ENCODE measurements at regions not wholly inside any gene's neighbourhood (a gene's known extent, or its start where the extent isn't known, plus 50 kb on each side); places are given as distances from the start of the nearest gene placed in this dataset.
"Not testable (repeated sequence)": the region's sequence is repeated elsewhere in the genome, so short reads cannot be mapped to it uniquely, and the experiment has no call there.

DNA sequence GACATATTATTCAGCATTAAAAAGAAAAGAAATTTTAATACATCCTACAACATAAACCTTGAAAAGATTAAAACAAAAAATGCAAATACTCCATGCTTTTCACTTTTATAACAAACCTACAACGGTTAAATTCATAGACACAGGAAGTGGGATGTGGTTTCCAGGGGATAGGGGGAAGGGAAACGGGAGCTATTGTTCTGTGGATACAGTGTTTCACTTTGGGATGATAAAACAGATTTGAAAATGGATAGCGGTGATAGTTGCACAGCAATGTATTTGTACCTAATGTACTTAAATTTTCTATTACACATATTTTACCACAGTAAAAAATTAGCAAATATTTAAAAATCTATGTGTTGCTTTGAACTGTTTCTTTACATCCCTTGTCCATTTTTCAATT is 368.0 kb downstream of the CDY2B start:
- H3K4me3 ChIP-seq, H3K27me3 ChIP-seq, H3K9me3 ChIP-seq, DNase-seq, H3K36me3 ChIP-seq: not testable (repeated sequence)

- H3K27me3 ChIP-seq, H3K36me3 ChIP-seq, H3K9me3 ChIP-seq, DNase-seq, H3K4me3 ChIP-seq: not testable (repeated sequence)
Measured at GRCh38 chrY:17511476-17511875, 368.5 kb downstream of the CDY2B start.

GRCh38 chrY:17505834-17506233 is 374.2 kb downstream of the CDY2B start:
- not testable (repeated sequence) for H3K36me3 ChIP-seq, H3K9me3 ChIP-seq, H3K4me3 ChIP-seq, DNase-seq, H3K27me3 ChIP-seq

DNA sequence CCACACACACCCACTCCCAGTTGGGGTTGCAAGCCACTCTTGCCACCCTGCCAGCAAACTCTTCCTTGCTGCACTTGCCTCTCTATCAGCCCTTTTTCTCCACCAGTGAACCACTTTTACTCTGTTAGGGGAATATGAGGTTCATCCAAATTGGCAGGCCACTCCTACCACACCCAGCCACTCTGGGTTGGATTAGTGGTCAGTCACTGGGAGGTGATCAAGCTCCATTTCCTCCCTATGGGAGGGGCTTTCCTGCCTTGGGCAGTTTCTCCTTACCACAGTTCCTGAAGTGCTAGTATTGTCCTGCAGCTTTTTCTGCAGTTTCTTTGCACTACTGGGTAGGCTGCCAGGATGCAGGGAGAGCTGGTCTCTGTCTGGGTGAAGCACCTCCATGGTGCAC is 395.3 kb downstream of the CDY2B start:
- not testable (repeated sequence) for H3K36me3 ChIP-seq

GRCh38 chrY:17484157-17484556 is 395.9 kb downstream of the CDY2B start:
- not testable (repeated sequence) for H3K4me3 ChIP-seq, H3K9me3 ChIP-seq, H3K36me3 ChIP-seq, H3K27me3 ChIP-seq, DNase-seq

More for the DNA sequence above, 395.3 kb downstream of the CDY2B start:
- DNase-seq, H3K27me3 ChIP-seq, H3K9me3 ChIP-seq, H3K4me3 ChIP-seq: not testable (repeated sequence)

DNA sequence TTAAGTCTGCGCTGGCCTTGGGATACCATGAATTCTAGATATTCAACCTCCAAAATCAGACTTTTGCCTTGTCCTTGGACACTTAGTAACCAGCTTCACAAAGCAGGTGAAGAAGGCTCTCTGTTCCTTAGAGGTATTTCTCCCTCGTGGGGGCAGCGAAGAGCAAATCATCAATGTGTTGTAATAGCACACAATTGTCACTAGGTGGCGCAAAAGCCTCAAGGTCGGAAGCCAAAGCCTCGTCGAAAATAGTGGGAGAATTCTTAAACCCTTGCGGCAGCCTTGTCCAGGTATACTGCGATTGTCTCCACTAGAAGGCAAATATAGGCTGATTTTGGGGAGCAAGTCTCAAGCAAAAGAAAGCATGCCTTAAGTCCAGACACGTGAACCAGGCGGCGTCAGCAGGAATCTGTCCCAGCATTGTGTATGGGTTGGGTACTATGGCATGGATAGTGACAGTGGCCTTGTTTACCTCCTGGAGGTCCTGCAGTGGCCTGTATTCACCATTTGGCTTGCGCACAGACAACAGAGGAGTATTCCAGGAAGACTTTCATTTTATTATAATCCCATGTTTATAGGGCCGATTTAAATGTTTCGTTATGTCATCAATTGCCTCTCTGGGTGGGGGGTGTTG is 398.5 kb downstream of the CDY2B start:
- DNase-seq, H3K36me3 ChIP-seq, H3K4me3 ChIP-seq: not testable (repeated sequence)

DNA sequence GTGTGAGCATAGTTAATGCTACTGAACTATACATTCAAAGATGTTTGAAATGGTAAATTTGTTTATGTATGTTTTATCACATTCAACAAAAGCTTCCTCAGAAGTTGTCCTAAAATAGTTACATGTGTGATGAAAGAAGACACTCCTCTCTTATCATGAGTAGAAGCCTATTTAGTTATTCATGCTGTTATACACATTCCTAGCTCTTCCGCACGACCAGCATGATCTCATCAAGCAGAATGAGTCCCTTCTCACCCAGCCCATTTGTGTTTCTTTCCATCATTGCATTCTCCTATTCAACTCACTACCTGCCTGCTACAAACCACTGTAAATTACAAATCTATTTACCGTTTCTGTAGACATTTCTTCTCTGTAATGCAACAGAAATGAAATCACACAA is 408.0 kb downstream of the CDY2B start:
- not testable (repeated sequence) for H3K4me3 ChIP-seq, H3K36me3 ChIP-seq, H3K9me3 ChIP-seq, H3K27me3 ChIP-seq, DNase-seq

More for the DNA sequence above, 398.5 kb downstream of the CDY2B start:
- H3K9me3 ChIP-seq, H3K27me3 ChIP-seq: not testable (repeated sequence)

GRCh38 chrY:17459753-17460152 is 420.3 kb downstream of the CDY2B start:
- not testable (repeated sequence) for DNase-seq, H3K36me3 ChIP-seq

DNA sequence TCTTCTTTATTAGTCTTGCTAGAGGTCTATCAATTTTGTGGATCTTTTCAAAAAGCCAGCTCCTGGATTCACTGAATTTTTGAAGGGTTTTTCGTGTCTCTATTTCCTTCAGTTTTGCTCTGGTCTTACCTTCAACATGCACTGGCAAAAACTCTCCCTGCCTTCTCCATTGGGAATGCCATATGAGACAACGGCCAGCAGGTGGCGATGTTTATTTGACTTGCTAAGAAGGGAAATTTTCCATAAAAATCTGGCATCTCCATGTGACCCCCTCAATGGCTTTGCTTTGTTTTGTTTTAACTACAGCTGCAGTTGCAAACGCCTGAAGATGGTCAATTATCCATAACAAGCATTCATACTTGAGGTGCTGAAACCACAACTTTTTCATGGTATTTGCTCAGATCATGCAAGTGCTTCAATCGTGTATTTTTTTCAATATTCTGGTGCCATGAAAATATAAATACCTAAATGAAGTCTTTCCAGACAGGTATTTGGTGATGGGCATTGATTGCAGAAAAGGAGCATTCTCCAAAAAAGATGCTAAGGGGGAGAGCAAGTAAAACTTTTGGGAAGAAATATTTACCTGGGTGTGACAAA is 449.4 kb downstream of the CDY2B start:
- no peak overlapping the region for H3K4me3 ChIP-seq
- H3K36me3 ChIP-seq: no peaks in the 10 kb centered on the region
- no peaks in the 10 kb centered on the region for H3K27me3 ChIP-seq
- peak; percentile 4 for DNase-seq
- H3K9me3 ChIP-seq: no peaks in the 10 kb centered on the region

More at GRCh38 chrY:17459753-17460152, 420.3 kb downstream of the CDY2B start:
- not testable (repeated sequence) for H3K27me3 ChIP-seq, H3K4me3 ChIP-seq, H3K9me3 ChIP-seq

DNA sequence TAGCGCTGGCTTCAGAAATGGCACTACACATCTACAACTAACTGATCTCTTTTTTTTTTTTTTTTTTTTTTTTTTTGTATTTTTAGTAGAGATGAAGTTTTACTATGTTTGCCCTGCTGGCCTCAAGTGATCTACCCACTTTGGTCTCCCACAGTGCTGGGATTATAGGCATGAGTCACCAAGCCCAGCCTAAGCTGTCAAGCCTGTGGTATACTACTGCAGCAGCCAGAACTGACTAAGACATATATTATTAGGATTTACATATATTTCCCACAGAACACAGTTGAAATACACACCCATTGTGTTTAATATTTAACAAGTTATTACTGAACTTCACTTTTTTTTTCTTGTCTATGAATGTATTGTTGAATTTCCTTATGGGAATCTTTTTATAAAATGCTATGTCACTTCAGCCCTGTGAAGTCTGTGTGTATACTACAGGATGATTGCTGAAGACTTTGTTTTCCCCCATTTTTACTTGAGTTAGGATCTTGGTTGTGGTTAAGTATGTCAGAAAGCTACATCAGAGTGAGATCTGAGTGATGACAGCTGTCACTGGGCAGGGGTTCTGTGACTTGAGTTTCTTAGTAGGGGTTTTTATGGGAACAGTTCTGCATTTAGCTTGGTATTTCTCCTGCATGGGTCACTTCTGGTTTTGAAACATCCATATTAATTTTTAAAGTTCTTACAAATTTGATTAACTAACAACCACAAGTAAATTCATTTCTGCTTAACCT is 481.5 kb downstream of the CDY2B start:
- Histone ChIP-seq H3K27me3 (no peaks in the 10 kb centered on the region), H3K4me3 (no peak overlapping the region), H3K36me3 (no peaks in the 10 kb centered on the region), H3K9me3 (no peaks in the 10 kb centered on the region)
- peak; percentile 67 for DNase-seq

- no peaks in the 10 kb centered on the region for H3K27me3 ChIP-seq
- no peaks in the 10 kb centered on the region for H3K9me3 ChIP-seq
- H3K36me3 ChIP-seq: no peaks in the 10 kb centered on the region
- no peak overlapping the region for H3K4me3 ChIP-seq
- DNase-seq: no peak
Measured at GRCh38 chrY:17397659-17398058, 482.4 kb downstream of the CDY2B start.

DNA sequence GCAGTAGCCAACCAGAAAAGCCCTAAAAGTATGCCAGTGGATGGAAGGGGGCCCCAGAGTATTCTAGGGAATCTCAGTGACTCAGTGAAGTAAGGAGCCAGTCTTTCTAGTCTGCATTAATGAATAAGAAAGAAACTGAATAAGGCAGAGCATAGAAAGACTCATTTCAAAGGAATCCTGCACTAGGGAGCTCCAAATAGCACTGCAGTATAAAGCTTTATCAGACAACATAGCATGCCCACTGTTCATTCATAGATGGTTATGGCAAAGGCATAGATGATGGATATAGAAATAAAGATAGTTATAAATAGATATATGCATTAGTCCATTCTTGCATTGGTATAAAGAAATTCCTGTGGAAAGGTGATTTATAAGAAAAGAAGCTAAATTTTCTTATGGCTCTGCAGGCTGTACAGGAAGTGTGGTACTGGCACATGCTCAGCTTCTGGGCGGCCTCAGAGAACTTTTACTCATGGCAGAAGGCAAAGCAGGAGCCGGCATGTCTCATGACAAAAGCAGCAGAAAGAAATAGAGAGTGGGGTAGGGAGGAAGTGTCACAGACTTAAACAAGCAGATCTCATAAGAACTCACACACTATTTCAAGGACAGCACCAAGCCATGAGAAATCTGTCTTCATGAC is 498.5 kb downstream of the CDY2B start:
- H3K27me3 ChIP-seq: no peaks in the 10 kb centered on the region
- no peaks in the 10 kb centered on the region for H3K36me3 ChIP-seq
- H3K4me3 ChIP-seq: no peak overlapping the region
- no peaks in the 10 kb centered on the region for H3K9me3 ChIP-seq
- DNase-seq: no peak

GRCh38 chrY:17378326-17378725 is 501.7 kb downstream of the CDY2B start:
- no peaks in the 10 kb centered on the region for H3K27me3 ChIP-seq
- no peak for DNase-seq
- H3K9me3 ChIP-seq: no peaks in the 10 kb centered on the region
- no peaks in the 10 kb centered on the region for H3K36me3 ChIP-seq
- no peak overlapping the region for H3K4me3 ChIP-seq

- H3K27me3 ChIP-seq: no peaks in the 10 kb centered on the region
- DNase-seq: no peak
- H3K4me3 ChIP-seq: no peak overlapping the region
- H3K36me3 ChIP-seq: no peaks in the 10 kb centered on the region
- no peaks in the 10 kb centered on the region for H3K9me3 ChIP-seq
Measured at GRCh38 chrY:17368413-17368812, 511.6 kb downstream of the CDY2B start.

DNA sequence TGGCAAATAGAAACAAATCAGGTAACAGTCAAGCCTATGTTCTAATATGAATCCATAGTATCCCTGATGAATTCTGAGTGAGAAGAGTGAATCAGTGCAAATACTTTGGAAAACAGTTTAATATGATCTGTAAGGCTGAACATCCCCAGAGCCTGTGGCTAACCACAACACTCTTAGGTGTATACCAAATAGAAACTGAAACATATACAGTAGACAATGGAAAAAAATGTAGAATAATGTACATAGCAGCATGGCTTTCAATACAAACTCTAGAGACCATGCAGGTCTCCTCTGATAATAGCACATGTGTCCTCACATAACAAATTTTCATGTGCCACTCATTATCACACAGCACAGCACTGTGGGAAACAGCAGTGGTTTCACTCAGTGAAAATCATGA is 513.6 kb downstream of the CDY2B start:
- no peak for DNase-seq
- Histone ChIP-seq H3K36me3 (no peaks in the 10 kb centered on the region), H3K27me3 (no peaks in the 10 kb centered on the region), H3K4me3 (no peak overlapping the region), H3K9me3 (no peaks in the 10 kb centered on the region)

DNA sequence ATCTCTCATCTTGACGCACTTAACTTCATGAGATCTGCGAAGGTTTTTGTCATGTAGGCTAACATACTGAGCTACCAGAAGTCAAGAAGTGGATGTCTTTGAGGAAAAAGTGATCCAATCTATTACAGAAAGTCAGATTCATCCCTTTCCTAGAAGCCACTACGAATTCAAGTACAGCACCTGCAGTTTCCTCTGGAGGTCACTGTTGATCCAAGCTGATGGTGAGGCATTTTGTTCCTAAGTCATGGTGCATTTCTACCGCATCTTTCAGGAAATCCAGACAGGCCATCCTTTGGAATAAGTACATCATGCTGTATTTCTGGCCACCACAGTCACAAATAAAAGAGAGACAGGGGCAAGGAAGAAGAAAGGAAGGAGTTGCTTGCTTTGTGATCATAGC is 541.0 kb downstream of the CDY2B start:
- H3K9me3 ChIP-seq: no peaks in the 10 kb centered on the region
- H3K27me3 ChIP-seq: no peaks in the 10 kb centered on the region
- no peak for DNase-seq
- H3K4me3 ChIP-seq: no peak overlapping the region
- no peaks in the 10 kb centered on the region for H3K36me3 ChIP-seq

GRCh38 chrY:17330733-17331132 is 549.3 kb downstream of the CDY2B start:
- Histone ChIP-seq H3K36me3 (no peaks in the 10 kb centered on the region), H3K9me3 (no peaks in the 10 kb centered on the region), H3K4me3 (no peak overlapping the region), H3K27me3 (no peaks in the 10 kb centered on the region)
- DNase-seq: no peak

Data from MG63 (cell line).